Activated naive CD8-positive, alpha-beta T cell treated with anti-CD3 and anti-CD28 coated beads, Interleukin-2, amount 10 ng/mL, durations not matched to agents 7 days and 5 days (primary cell): ENCODE measurements at regions not wholly inside any gene's neighbourhood (a gene's known extent, or its start where the extent isn't known, plus 50 kb on each side); places are given as distances from the start of the nearest gene placed in this dataset.

Experiments
- ATAC-seq: fragments of 150-1000 bp; cut with Tn5 transposase; one replicate; pipeline ENCODE4 v1.10.0; 2021; ENCODE audit warnings: low read depth, moderate library complexity
- POLR2A ChIA-PET: fragments of 350-600 bp; sonication (Branson Sonifier 250); formaldehyde crosslinking; loops from one replicate; lab custom pipeline; 2021; ENCODE audit warnings: antibody characterized with exemption; lab: Charles Lee
- DNase-seq: peaks from one replicate; pipeline ENCODE4 v3.0.0; 2021
- H3K27ac Mint-ChIP-seq: one replicate; pipeline ENCODE4 v1.8.0; 2022; ENCODE audit warnings: mild to moderate bottlenecking, mixed read lengths
- H3K27me3 Mint-ChIP-seq: one replicate; pipeline ENCODE4 v1.8.0; 2022; ENCODE audit warnings: mild to moderate bottlenecking, moderate library complexity, mixed read lengths
- H3K36me3 Mint-ChIP-seq: one replicate; pipeline ENCODE4 v1.8.0; 2021; ENCODE audit warnings: mild to moderate bottlenecking, mixed read lengths
- H3K4me1 Mint-ChIP-seq: one replicate; pipeline ENCODE4 v1.8.0; 2021; ENCODE audit warnings: mixed read lengths
- H3K4me3 Mint-ChIP-seq: one replicate; pipeline ENCODE4 v1.8.0; 2022; ENCODE audit warnings: mild to moderate bottlenecking, moderate library complexity, mixed read lengths
- H3K9me3 Mint-ChIP-seq: one replicate; pipeline ENCODE4 v1.8.0; 2021; ENCODE audit warnings: mixed read lengths

GRCh38 chr7:36066343-36066664 is 86.8 kb upstream of the EEPD1 start:
- DNase-seq (no peak), ATAC-seq (no peak)
- H3K27ac Mint-ChIP-seq = no peak overlapping the region
- POLR2A ChIA-PET = no interaction called here
- H3K36me3 Mint-ChIP-seq = no peaks in the 10 kb centered on the region
- H3K4me1 Mint-ChIP-seq = no peaks in the 10 kb centered on the region
- no peaks in the 10 kb centered on the region for H3K9me3 Mint-ChIP-seq
- H3K4me3 Mint-ChIP-seq = no peak overlapping the region
- H3K27me3 Mint-ChIP-seq = peaks cover 9% of the 10 kb centered on the region

GRCh38 chr7:36070230-36070629 is 82.8 kb upstream of the EEPD1 start:
- Mint-ChIP-seq H3K27me3 (peaks cover 10% of the 10 kb centered on the region), H3K9me3 (no peaks in the 10 kb centered on the region), H3K4me1 (no peaks in the 10 kb centered on the region), H3K27ac (no peak overlapping the region), H3K4me3 (no peak overlapping the region), H3K36me3 (no peaks in the 10 kb centered on the region)
- DNase-seq (no peak), ATAC-seq (no peak)
- POLR2A ChIA-PET = no interaction called here

GRCh38 chr7:36071605-36072004 is 81.4 kb upstream of the EEPD1 start:
- Mint-ChIP-seq H3K36me3 (no peaks in the 10 kb centered on the region), H3K4me3 (no peak overlapping the region), H3K9me3 (no peaks in the 10 kb centered on the region), H3K4me1 (no peaks in the 10 kb centered on the region), H3K27ac (no peak overlapping the region), H3K27me3 (peaks cover 10% of the 10 kb centered on the region)
- ATAC-seq (no peak), DNase-seq (no peak)
- POLR2A ChIA-PET = no interaction called here

GRCh38 chr7:36072620-36073019 is 80.4 kb upstream of the EEPD1 start:
- Mint-ChIP-seq H3K27ac (no peak overlapping the region), H3K4me1 (no peaks in the 10 kb centered on the region), H3K36me3 (no peaks in the 10 kb centered on the region), H3K9me3 (no peaks in the 10 kb centered on the region), H3K4me3 (no peak overlapping the region), H3K27me3 (peaks cover 6% of the 10 kb centered on the region)
- DNase-seq (no peak), ATAC-seq (no peak)
- POLR2A ChIA-PET = no interaction called here

GRCh38 chr7:36075561-36075960 is 77.5 kb upstream of the EEPD1 start:
- POLR2A ChIA-PET = no interaction called here
- Mint-ChIP-seq H3K9me3 (no peaks in the 10 kb centered on the region), H3K27ac (no peak overlapping the region), H3K27me3 (peaks cover 4% of the 10 kb centered on the region), H3K4me1 (no peaks in the 10 kb centered on the region), H3K36me3 (no peaks in the 10 kb centered on the region), H3K4me3 (no peak overlapping the region)
- DNase-seq (no peak), ATAC-seq (no peak)

- H3K27me3 Mint-ChIP-seq = peaks cover 4% of the 10 kb centered on the region
- POLR2A ChIA-PET = no interaction called here
- no peaks in the 10 kb centered on the region for H3K36me3 Mint-ChIP-seq
- H3K4me3 Mint-ChIP-seq = no peak overlapping the region
- DNase-seq (no peak), ATAC-seq (no peak)
- H3K4me1 Mint-ChIP-seq = no peaks in the 10 kb centered on the region
- H3K9me3 Mint-ChIP-seq = no peaks in the 10 kb centered on the region
- no peak overlapping the region for H3K27ac Mint-ChIP-seq
These were observed 77.0 kb upstream of the EEPD1 start for GRCh38 chr7:36076074-36076473.

GRCh38 chr7:36078816-36079360 is 74.2 kb upstream of the EEPD1 start:
- DNase-seq (no peak), ATAC-seq (no peak)
- Mint-ChIP-seq H3K27me3 (peaks cover 3% of the 10 kb centered on the region), H3K36me3 (no peaks in the 10 kb centered on the region), H3K9me3 (no peaks in the 10 kb centered on the region), H3K4me3 (no peak overlapping the region), H3K4me1 (no peaks in the 10 kb centered on the region), H3K27ac (no peak overlapping the region)
- POLR2A ChIA-PET = no interaction called here

- DNase-seq = no peak
- no peaks in the 10 kb centered on the region for H3K9me3 Mint-ChIP-seq
- no peak overlapping the region for H3K4me3 Mint-ChIP-seq
- H3K27me3 Mint-ChIP-seq = peaks cover 3% of the 10 kb centered on the region
- H3K4me1 Mint-ChIP-seq = no peaks in the 10 kb centered on the region
- H3K27ac Mint-ChIP-seq = no peak overlapping the region
- POLR2A ChIA-PET = no interaction called here
- no peak for ATAC-seq
- no peaks in the 10 kb centered on the region for H3K36me3 Mint-ChIP-seq
These were observed 73.5 kb upstream of the EEPD1 start for GRCh38 chr7:36079446-36080025.

GRCh38 chr7:36080843-36081242 is 72.2 kb upstream of the EEPD1 start:
- no peak for ATAC-seq
- H3K36me3 Mint-ChIP-seq = no peaks in the 10 kb centered on the region
- peaks cover 3% of the 10 kb centered on the region for H3K27me3 Mint-ChIP-seq
- no peak overlapping the region for H3K4me3 Mint-ChIP-seq
- POLR2A ChIA-PET = no interaction called here
- H3K27ac Mint-ChIP-seq = no peak overlapping the region
- DNase-seq = no peak
- H3K9me3 Mint-ChIP-seq = no peaks in the 10 kb centered on the region
- H3K4me1 Mint-ChIP-seq = no peaks in the 10 kb centered on the region

- H3K4me1 Mint-ChIP-seq = no peaks in the 10 kb centered on the region
- no peak overlapping the region for H3K4me3 Mint-ChIP-seq
- H3K9me3 Mint-ChIP-seq = no peaks in the 10 kb centered on the region
- no peak overlapping the region for H3K27ac Mint-ChIP-seq
- H3K36me3 Mint-ChIP-seq = no peaks in the 10 kb centered on the region
- peaks cover 3% of the 10 kb centered on the region for H3K27me3 Mint-ChIP-seq
- no peak for ATAC-seq
- DNase-seq = no peak
- POLR2A ChIA-PET = no interaction called here
These were observed 70.8 kb upstream of the EEPD1 start for GRCh38 chr7:36082216-36082615.

GRCh38 chr7:36082910-36083309 is 70.1 kb upstream of the EEPD1 start:
- POLR2A ChIA-PET = no interaction called here
- Mint-ChIP-seq H3K27me3 (peaks cover 3% of the 10 kb centered on the region), H3K36me3 (no peaks in the 10 kb centered on the region), H3K4me1 (no peaks in the 10 kb centered on the region), H3K27ac (no peak overlapping the region), H3K4me3 (no peak overlapping the region), H3K9me3 (peaks cover 2% of the 10 kb centered on the region)
- ATAC-seq (no peak), DNase-seq (no peak)

GRCh38 chr7:36083626-36084380 is 69.3 kb upstream of the EEPD1 start:
- no peaks in the 10 kb centered on the region for H3K4me1 Mint-ChIP-seq
- ATAC-seq (no peak), DNase-seq (no peak)
- peaks cover 3% of the 10 kb centered on the region for H3K27me3 Mint-ChIP-seq
- H3K27ac Mint-ChIP-seq = no peak overlapping the region
- H3K4me3 Mint-ChIP-seq = no peak overlapping the region
- H3K9me3 Mint-ChIP-seq = peaks cover 8% of the 10 kb centered on the region
- POLR2A ChIA-PET = no interaction called here
- H3K36me3 Mint-ChIP-seq = no peaks in the 10 kb centered on the region

- Mint-ChIP-seq H3K4me3 (no peak overlapping the region), H3K27ac (no peak overlapping the region), H3K4me1 (no peaks in the 10 kb centered on the region), H3K36me3 (no peaks in the 10 kb centered on the region), H3K27me3 (peaks cover 3% of the 10 kb centered on the region), H3K9me3 (peaks cover 8% of the 10 kb centered on the region)
- DNase-seq = no peak
- POLR2A ChIA-PET = no interaction called here
- no peak for ATAC-seq
These were observed 68.5 kb upstream of the EEPD1 start for GRCh38 chr7:36084485-36085091.

- POLR2A ChIA-PET = no interaction called here
- H3K4me3 Mint-ChIP-seq = no peak overlapping the region
- peaks cover 8% of the 10 kb centered on the region for H3K9me3 Mint-ChIP-seq
- DNase-seq (no peak), ATAC-seq (no peak)
- H3K4me1 Mint-ChIP-seq = no peaks in the 10 kb centered on the region
- peaks cover 3% of the 10 kb centered on the region for H3K27me3 Mint-ChIP-seq
- no peaks in the 10 kb centered on the region for H3K36me3 Mint-ChIP-seq
- no peak overlapping the region for H3K27ac Mint-ChIP-seq
These were observed 68.0 kb upstream of the EEPD1 start for GRCh38 chr7:36085096-36085495.
